Activated CD8-positive, alpha-beta memory T cell treated with anti-CD3 and anti-CD28 coated beads for 4 hours (primary cell): ENCODE measurements at regions not wholly inside any gene's neighbourhood (a gene's known extent, or its start where the extent isn't known, plus 50 kb on each side); places are given as distances from the start of the nearest gene placed in this dataset.
"Not testable (repeated sequence)": the region's sequence is repeated elsewhere in the genome, so short reads cannot be mapped to it uniquely, and the experiment has no call there.

ENCODE experiments used
- DNase-seq, 2 donors: peaks; one replicate each; pipeline ENCODE4 v3.0.0-alpha.2; 2020; ENCODE audit warnings: low read depth in 2 of 2

DNA sequence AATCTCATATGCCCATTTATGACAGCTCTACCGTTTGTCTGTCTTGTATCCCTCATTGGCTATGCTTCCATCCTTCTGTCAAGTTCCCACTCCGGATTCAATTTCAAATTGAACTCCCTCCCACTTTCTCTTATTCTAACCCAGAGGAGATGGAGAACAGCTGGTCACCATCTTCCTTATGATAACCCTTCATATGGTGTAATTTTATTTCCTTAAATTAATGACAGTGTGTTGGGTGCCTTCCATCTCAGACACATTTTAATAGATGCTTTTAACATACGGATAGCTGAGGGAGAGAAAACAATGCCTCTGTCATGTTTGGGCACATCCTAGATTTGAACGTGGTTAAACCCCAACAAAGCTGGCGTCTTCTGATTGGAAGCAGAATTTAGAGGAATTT is 103.0 kb upstream of the PLXNA2 start:
- DNase-seq, result no peak

DNA sequence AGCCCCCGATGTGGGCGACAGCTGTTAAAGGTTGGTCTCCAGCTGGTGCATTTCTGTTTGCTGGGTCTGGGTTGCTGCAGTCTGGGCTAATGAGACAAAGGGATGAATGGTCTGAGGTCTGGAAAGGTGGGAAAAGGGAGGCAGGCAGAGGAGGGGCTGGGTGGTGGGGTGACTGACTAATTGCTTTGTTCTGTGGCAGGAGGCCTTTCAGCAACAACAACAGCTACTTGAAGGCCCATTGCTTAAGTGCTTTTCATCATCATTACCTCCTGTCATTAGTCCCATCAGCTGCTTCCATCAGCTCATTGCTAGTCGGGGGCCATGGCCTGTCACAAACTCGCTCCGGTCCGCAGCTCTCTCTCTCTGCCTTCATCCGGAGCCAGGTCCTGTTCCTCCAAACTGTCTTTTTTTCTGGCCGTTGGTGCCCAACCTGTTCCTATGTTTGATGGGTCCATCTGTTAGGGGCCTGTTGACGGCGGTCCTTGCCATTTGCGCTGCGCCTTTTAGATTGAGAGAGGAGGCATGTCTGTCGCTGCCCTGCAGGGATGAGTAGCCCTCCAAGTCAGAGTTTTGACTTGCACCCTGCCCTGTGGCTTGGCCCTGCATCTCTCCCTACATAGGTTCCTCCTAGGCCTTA is 105.6 kb upstream of the PLXNA2 start:
- no peak for DNase-seq

DNA sequence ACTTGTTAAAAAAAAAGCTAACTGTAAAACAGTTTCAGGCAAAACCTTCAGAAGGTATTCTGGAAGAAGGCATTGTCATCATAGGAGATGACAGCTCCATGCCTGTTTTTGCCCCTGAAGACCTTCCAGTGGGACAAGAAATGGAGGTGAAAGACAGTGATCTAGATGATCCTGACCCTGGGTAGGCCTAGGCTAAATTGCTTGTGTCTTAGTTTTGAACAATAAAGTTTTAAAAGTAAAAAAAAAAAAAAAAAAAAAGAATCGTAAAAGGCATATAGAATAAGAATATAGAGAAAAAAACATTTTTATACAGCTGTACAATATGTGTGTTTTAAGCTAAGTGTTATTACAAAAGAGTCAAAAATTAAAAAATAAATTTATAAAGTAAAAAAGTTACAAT is 106.6 kb upstream of the PLXNA2 start:
- no peak for DNase-seq

DNA sequence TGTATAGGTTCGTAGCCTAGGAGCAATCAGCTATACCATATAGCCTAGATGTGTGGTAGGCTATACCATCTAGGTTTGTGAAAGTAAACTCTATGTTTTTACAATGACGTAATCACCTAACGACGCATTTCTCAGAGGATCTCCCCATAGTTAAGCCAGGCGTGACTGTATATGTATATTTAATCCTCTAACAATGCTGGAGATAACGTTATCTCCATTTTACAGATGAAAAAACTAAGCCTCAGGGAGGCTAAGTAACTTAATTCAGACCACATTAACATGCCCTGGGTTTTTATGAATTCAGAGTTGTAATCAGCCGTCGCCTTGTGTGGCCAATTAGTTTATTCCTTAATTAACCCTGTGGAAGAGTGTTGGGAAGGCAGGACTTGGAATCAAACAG is 107.7 kb upstream of the PLXNA2 start:
- no peak for DNase-seq

DNA sequence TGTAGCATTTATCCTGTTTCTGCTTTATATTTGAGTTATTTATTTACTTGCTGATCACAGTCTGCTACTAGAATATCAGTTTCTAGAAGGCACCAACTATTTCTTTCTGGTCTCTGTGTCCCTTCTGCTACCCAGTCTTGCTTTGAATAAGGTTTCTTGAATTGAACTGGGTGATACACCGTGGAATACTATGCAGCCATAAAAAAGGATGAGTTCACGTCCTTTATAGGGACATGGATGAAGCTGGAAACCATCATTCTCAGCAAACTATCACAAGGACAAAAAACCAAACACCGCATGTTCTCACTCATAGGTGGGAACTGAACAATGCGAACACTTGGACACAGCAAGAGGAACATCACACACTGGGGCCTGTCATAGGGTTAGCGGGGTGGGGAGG is 109.6 kb upstream of the PLXNA2 start:
- DNase-seq, result not testable (repeated sequence)

DNA sequence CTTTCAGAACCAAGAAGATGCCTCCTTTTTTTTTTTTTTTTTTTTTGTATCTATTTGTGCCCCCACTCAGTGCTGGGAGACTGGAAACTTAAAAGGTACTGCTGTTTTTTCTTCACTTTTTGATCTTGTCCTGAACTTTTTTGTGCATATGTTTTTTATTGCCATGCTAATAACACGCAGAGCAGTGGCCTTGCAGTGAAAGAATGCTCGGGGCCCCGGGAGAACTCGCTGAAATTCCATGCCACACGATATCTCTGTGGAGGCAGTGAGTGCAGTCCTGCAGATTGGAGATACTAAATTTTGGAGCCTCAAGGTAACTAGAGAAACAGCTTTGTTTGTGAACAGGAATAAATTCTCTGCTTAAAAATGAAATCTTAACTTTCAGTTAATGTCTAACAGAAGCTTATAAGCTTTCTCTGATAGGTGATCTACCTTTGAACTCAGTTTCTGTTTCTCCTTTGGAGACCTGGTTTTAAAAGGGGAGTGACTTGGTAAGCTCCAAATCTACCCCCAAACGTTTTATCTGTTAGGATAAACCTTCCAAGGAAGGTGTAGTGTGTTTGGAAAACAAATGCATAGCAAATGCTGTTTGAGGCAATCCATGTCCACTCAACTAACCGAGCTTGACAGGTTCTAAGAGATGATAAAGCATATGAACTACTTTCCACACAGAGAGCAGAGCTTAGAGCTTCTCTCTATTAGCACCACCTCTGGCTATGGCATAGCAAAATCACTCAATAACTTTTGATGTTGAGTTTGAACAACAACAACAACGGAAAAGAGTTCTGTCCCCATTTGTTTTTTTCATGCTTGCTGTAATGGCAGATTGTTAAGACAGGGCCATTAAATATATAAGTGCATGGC is 113.7 kb upstream of the PLXNA2 start:
- DNase-seq, result no peak

DNA sequence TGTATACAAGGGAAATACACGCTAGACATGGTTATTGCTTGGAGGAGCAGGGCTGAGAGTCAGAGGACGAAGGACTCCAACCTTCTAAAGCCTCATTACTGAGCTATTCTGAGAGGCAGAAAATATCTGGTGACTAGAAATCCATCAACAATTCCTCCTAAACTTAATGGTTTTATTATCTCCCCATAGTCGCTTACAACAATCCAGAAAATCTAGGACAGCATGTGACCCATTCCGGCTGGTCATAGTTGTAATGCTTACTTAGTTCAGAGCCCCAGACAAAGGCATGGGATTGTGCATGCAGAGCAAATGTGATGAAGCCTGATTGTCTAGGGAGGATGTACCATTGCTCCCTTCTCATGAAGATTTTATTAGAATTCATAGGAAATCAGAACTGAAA is 114.5 kb upstream of the PLXNA2 start:
- DNase-seq, result no peak

DNA sequence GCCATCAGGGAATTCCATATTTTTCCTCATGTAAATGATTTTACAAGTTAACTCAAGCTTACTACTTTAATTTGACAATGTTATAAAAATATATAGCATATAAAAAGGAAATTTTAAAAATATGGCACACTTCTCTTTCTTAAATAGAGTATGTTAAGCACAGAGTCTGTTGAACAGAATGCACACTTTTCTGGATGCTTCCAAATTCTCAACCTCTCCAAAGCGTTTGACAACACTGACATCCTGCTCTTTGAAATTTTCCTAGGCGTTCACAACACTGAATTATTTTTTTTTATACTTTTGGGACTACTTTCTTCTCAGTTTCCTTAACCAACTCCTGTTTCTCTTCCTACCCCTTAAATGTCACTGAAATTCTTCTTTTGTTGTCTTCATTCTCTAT is 117.8 kb upstream of the PLXNA2 start:
- DNase-seq, result no peak

DNA sequence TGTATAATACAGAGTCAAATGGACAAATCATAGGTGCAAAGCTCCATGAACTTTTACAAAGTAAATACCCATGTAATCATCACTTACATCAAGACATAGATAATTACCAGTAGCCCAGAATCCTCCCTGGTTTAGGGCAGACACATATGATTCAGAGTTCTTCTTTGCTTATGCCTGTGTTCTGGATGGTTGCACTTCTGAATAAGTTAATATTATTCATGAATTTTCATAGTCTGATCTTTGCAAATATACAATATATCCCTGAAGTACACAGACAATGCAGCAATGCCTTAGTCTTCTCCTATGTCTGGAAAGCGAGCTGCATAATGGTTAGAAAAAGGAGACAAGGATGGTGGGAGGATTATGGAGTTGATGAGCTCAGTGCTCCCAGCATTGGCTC is 122.4 kb upstream of the PLXNA2 start:
- DNase-seq, result no peak

DNA sequence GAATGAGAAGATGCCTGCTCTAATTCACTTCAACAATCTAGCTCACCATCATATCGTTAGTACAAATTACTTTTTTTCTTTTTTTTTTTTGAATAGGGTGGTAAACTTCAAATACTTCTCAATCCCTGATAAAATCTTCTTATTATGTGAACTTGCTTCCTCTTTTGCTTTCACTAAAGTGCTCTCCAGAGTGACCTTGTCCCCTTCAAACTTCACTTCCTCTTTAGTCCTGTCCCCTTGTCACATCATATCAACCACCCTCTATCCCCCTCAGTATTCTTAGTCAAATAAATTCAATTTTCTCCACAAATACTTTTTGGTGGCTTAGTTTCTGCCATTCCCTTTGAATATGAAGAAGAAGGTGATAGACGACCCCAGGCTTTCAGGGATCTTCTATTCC is 124.9 kb upstream of the PLXNA2 start:
- DNase-seq, result no peak

DNA sequence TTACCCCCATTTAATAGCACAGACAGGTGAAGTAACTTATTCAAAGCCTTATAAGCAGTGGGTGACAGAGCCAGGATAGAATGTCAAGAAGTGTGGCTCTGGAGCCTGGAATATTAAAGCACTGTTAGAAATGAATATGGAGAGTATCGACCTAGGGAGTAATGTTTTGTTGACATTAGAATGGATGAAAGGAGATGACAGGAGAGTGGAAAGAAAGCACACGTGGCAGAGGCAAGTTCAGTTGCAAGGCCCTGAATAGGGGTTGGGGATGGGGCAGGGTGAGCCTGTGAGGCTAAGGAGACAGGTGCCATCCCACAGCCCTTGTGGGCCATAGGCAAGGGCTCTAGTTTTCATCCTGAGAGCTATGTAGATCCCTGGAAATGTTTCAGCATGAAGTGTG is 125.5 kb upstream of the PLXNA2 start:
- DNase-seq, result no peak

DNA sequence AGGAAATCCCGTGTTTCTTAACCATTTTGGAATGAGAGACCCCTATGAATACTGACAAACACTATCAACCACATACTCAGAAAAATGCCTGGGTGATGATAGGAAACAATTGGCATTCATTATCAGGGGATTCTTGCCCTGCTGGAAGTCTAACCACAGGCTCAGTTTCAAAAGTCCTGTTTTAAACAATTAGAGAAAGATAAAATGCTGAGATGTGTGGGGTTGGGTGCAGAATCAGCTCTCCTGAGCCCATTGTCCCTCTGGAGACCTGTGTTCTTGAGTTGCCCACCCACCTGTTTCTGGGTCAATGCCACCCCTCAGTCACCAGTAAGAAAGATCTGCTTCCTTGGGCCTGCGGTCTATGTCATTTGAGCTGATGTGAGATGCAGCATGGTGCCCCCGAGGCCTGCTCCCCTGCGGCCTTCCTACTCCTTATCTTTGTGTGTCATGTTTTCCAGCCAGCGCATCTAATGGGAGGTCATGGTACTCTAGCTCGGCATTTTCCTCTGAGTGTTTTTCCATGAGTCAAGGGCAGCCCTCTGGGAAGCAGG is 130.3 kb upstream of the PLXNA2 start:
- no peak for DNase-seq

DNA sequence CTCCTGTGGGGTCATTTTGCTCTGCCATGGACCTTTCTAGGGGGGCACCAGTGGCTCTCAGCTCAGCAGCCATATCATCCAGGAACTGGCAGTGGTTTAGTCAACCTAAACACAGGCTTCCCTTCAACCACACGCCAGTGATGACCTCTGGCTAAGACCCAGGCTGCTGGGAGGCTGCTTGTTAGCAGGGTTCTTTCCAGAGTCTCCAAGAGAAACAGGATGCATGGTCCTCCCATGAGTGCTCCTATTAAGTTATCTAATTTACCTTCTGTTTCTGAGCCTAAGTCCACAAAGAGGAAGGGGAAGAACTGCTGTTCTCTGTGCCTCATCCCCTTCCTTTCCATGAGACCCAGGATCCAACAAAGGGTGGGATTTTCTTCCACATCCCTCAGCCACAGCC is 137.3 kb upstream of the PLXNA2 start:
- DNase-seq, result no peak

DNA sequence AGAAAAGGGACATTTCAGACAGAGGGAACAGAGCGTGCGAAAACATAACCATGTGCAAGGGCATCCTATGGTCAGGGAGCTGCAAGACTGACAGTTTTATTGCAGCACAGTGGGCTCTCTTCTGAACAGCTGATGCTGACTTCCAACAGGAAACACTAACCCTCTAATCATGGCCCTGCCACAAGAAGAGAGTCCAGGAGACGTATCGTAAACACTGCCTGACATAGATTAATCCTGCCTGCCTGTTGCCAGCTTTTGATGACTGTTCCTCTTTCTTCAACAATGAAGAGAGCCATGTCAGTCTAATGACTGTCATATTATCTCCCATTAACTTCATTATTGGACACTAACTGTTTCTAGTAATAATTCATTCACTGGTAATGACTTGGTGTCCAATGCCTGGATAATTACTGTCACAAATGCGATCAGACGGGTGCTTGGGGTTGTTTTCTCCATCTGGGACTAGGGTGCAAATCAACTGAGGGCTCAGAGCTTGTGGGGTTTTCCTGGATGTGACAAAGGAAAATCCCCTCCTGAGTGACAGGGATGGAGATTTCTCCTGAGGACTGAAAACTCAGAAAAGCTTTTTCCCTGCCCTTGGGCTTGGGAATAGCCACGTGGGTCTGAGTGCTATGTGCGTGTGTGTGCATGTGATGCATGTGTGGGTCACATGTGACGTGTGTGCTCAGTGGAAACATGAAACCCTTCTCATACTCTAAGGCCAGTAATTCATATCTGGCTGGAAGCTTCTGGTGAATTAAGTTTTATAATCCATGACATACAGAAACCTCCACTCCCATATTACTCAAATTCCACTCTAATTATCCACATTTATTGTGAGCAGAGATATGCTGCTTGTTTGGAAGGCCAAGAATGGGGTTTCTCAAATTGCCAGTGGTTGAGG is 144.0 kb upstream of the PLXNA2 start:
- no peak for DNase-seq

DNA sequence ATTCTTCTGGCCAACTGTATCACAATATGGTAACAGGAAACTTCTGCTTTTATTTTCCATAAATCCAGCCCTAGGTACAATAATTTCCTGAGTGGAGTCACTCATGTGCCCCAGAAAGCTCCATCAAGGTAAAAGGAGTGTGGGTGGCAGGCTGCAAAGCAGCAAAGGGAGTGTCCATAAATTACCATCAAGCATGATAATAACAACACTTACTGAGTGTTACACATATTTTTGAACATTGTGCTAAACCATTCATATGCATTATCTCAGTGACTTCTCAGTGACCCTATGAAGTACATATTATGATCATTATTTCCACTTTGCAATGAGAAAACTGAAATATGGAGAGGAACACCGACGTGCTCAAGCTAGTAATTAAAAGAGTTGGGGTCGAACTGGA is 149.2 kb upstream of the PLXNA2 start:
- DNase-seq, result no peak

DNA sequence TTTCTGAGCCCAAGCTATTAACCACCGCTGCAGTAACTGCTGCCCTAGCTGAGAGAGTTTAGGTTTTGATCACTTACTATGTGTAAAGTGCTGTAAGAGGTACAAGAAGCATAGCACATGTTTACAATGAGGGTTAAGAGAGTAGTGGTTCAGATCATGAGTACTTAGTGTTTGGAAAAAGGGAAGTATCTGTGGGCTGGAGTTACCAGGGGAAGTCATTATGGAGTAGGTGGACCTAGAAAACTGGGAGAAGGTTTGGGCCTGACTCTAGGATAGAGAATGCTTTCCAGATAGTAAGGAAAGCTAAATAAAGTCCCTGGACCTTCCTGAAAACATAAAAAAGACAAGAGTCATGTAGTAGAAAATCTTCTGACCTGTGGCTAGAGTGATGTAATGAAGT is 149.6 kb upstream of the PLXNA2 start:
- DNase-seq, result no peak

DNA sequence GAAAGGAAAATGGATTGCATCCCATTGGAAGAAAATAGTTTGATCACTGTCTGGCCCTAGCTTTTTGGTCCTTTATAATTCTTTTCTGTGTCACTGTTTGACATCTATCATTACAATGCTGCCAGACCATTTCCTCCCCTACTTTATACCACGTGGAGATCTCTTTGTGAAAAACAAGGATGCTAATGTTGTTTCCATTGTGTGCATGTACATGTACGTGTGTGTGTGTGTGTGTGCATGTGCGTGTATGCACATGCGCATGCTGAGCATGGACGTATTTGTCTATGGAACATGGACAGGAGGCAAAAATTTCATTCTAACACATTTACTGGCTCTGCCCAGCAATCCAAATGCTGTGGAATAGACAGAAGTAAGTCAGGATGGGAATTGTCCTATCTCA is 153.1 kb upstream of the PLXNA2 start:
- no peak for DNase-seq

DNA sequence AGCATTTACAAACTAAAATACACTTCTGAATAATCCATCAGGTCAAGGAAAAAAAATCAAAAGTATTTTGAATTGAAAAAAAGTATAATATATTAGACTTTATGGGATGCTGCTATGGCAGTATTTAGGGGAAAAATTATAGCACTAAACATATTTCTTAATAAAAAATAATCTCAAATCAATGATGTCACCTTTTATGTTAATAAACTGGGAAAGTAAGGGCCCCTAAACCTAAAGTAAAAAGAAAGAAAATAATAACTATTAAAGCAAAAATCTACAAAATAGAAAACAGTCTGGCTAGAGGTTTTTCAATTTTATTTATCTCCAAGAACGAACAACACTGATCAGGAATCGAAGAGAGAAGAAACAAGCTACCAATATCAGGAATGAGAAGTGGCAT is 160.8 kb upstream of the PLXNA2 start:
- no peak for DNase-seq

DNA sequence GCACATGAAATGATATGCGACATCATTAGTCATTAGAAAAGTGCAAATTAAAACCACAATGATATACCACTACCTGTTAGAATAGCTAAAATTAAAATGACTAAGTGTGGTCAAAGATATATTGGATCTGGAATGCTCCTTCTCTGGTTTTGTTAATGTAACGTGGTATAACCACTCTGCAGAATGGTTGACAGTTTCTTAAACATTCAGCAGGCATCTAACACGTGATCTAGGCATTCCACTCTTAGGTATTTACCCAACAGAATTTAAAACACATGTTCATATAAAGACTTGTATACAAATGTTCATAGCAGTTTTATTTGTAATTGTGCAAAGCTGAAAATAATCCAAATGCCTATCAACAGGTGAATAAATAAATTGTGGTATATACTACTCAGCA is 165.0 kb upstream of the PLXNA2 start:
- no peak for DNase-seq

DNA sequence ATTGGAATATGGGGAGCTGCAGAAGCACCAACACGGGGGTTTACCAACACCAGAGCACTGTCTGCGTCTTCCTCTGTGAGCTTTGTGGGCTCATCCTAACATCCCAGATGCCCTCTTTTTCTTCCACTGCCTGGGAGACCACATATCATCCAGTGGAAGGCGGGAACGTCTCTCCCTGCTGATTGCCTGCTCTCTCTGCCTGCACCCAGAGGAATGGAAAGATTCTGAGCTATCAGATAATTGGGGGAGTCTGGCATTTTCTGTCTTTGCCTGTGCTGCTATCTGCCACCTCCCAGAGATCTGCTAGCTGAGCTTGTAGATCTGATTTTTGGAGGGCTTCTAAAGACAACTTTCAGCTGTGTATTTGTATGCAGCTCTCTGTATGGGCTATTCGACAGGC is 166.2 kb upstream of the PLXNA2 start:
- no peak for DNase-seq

DNA sequence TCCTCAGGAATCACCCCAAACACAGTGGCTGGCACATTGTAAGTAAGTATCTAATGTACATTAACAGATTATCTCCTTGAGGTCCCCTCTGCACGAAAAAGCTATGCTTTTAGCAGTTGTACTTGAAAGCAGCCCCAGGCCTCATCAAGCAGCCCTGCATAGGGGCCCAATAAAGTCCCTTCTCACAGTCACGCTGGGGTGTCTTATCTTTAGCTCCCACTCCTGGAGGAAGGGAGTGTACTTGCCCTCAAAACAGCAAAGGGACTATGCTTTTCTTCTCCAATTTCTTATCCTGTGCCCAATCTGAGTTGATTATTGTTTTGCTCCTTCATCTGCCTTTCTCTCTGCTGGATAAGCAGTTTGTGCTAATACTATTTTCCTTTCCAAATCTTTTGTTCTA is 168.8 kb upstream of the PLXNA2 start:
- no peak for DNase-seq

DNA sequence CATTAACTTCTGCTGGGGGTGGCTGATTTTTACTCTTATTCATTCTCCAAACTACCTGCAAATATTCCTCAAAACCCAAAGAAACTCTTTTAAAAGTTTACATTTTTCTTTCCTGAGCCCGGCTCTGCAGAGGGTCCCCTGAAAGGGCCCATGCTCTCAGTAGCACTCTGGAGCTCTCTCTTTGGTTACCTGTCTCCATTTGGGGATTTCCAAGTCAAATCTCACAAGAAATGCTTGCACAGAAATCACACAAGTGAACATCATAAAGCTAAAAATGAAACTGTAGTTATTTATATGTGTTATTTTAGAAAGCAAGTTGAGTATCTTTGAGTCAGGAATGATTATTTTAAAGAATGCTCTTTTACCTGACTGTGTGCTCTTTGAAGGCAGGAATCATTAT is 174.5 kb upstream of the PLXNA2 start:
- DNase-seq, result no peak
